CD4-positive, alpha-beta T cell treated with Interleukin-12 subunit alpha and Interleukin-12 subunit beta, for 1 hour (primary cell): ENCODE measurements at regions not wholly inside any gene's neighbourhood (a gene's known extent, or its start where the extent isn't known, plus 50 kb on each side); places are given as distances from the start of the nearest gene placed in this dataset.
"Not testable (repeated sequence)": the region's sequence is repeated elsewhere in the genome, so short reads cannot be mapped to it uniquely, and the experiment has no call there.

Experiments used
- DNase-seq: peaks from one replicate; pipeline ENCODE4 v3.0.0-alpha.2; 2020

DNA sequence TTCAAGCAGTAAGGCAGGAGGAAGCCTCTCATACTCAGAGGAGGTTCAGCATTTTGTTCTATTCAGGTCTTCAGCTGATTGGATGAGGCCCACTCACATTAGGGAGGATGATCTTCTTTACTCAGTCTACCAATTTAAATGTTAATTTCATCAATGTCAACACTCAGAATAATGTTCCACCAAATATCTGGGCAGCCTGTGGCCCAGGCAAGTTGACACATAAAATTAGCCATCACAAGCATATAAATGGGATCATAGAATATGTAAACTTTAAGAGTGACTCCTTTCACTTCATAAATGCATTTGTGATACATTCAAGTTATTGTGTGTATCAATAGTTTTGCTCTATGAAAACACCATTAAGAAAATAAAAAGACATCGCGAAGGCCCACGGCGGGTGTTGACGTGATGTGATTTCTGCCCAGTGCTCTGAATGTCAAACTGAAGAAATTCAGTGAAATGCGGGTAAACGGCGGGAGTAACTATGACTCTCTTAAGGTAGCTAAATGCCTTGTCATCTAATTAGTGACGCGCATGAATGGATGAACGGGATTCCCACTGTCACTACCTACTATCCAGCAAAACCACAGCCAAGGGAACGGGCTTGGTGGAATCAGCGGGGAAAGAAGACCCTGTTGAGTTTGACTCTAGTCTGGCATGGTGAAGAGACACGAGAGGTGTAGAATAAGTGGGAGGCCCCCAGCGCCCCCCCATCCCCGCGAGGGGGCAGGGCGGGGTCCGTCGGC is 536.1 kb upstream of the AUTS2 start:
- DNase-seq: no peak

DNA sequence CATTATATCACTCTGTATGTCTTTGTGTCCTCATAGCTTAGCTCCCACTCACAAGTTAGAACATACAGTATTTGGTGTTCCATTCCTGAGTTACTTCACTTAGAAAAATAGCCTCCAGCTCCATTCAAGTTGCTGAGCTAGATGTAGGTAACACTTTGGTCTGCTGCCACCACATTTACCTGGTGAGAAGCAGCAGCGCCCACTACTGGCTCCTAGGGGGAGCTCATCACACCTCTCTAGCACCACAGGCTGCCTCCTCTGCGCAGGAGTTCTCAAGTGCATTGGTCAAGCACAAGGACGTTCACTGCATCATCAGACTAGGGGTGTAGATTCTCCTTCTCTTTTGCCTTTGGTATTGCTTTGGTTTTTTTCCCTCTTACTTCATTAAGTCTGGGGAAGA is 530.9 kb upstream of the AUTS2 start:
- DNase-seq: no peak

DNA sequence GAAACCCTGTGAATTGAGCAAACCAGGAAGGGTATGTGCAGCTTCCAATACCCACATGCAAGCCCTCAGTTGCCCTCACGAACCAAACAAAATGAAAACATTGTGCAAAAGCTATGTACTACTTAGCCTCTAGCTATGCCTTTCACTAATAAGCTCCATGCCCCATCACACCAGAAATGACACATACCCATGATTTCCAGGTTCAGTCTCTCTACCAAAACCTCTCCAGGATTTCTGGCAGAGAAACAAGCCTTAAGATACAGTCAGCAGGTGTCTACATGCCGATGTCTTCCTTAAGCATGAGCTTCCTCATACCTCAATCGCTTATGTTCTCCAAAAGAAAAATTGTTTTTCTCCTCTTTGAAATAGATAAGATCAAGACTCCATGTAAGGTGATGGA is 527.8 kb upstream of the AUTS2 start:
- no peak for DNase-seq

DNA sequence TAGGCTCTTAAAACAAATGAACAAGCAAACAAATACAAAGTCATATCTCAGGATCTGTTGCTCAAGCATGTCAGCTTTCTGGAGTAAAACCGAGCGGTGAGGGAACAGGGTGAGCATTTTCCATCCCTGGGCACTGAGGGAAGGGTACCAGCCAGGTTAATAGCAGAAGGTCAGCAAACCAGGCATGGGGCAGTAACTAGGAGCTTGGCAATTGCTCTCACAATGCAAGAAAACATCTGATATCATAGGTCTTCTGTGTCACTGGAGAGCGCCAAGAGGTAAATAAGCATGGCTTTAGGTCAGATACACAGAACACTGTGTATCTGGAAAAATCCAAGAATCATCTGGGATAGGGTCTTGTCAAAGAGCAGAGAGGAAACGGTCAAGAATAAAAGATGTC is 521.7 kb upstream of the AUTS2 start:
- DNase-seq: no peak

DNA sequence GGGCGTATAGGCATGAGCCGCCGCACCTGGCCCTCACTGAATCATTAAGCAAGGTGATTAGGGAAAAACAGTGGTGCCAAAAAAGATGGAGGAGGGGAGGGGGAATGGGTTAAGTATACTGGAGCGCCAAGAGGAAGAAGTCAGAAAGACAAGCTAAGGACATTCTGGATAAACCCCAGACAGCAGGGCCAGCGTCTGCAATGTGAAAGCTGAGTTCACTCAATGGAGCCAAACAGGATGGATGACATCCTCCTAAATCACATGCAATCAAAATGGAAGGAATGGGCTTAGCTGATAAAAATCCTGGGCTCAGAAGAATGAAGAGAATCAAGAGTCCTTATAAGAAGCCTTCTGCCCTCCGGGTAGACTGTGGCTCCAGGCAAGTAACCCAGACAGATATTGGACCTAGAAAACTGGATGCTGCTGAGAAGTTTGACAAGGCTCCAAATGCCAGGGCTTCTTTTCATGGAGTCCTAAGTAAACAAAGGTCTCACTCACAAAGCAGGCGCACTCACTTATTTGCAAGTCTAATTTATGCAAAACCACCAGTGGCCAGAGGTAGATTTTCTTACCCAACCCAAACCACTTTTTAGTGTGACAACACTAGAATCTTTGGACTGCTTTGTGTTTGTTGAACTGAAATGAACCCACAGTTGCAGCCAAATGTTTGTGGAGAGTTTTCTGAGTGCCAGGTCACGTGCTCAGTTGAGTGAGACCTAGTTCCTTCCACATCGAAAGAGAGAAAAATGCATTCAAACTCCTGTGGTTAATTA is 519.1 kb upstream of the AUTS2 start:
- DNase-seq: no peak

DNA sequence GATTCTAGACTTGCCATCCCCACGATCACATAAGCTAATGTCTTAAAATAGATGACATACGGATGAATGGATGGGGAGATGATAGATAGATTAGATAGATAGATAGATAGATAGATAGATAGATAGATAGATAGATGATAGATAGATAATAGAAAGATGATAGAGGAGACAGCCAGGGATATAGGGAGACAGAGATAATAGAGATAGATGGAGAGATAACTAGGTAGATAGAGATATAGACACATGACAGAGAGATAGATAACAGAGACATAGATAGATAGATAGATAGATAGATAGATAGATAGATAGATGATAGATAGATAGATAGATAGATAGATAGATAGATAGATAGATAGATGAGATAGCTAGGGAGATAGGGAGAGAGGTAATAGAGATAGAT is 511.0 kb upstream of the AUTS2 start:
- DNase-seq: not testable (repeated sequence)

DNA sequence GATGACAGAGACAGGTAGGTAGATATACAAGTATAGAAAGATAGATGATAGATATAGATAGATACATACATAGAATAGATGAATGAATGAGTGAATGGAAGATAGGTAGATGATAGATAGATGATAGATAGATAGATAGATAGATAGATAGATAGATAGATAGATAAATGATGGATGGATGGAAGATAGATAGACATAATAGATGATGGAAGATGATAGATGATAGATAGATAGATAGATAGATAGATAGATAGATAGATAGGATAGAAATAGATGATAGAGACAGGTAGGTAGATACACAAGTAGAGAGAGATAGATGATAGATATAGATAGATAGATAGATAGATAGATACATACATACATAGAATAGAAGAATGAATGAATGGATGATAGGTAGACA is 510.1 kb upstream of the AUTS2 start:
- DNase-seq: no peak

DNA sequence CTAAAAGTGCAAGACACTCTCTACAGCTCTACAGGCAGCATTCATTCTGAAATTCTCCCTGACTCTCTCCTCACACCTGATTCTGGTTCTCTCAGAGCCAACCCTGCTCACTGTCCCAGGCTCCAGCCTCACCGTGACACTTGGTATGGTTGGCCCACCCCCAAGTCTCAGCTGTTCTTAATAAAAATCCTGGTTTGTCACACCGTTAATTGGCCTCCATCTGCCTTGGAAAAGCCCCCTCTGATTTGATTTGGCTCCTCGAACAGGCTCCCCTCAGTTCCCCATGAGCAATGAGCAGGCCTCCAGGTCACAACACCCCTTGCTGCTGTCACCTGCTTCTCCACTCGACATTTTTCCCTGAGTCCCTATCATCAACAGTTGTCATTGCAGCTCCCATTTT is 507.3 kb upstream of the AUTS2 start:
- DNase-seq: no peak

DNA sequence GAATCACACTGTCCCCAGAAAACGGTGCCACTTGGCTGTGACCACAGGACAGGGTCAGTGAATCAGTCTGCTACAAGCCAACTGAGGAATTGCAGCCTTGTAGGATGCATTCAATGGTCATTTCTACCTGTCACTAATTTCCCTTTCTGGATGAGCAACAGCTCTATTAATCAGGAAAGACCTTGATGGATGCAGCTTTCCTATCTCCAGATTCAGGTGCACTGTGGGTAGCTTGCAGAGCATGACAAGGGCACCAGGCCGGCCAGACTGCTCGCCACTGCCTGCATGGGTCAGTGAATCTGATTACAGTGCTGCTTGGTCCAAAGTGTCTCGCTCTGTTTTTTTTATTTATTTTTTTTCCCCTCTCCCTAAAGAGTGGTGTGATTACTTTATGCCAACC is 506.8 kb upstream of the AUTS2 start:
- no peak for DNase-seq

DNA sequence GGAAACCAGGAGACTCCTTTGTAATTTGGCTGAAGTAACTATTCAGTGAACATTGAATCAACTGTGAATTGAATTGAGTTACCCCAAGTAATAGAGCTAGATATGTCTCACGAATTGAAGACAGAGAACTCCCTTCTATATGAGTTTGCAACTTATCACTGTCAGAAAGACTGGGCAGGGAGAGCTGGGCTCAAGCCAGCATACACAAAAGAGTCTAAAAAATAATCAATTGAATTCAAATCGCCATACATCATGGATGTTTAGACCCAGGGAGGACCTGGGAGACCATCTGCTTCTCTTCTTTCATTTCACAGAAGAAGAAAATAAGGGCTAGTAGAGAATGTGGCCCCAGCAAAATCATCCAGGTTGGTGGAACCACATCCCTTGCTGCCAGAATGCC is 503.1 kb upstream of the AUTS2 start:
- DNase-seq: no peak

DNA sequence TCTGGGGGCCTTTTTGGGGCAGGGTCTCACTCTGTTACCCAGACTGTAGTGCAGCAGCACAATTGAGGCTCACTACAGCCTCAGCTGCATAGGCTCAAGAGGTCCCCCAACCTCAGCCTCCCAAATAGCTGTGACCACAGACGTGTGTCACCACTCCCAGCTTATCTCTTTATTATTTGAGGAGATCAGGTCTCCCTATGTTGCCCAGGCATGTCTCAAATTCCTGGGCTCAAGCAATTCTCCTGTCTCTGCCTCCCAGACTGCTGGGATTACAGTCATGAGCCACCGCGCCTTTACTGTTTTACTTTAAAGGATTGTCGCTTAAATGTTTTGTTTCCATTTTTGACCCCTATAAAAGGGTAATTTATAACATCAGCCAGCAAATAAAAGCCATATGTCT is 502.6 kb upstream of the AUTS2 start:
- DNase-seq: no peak

DNA sequence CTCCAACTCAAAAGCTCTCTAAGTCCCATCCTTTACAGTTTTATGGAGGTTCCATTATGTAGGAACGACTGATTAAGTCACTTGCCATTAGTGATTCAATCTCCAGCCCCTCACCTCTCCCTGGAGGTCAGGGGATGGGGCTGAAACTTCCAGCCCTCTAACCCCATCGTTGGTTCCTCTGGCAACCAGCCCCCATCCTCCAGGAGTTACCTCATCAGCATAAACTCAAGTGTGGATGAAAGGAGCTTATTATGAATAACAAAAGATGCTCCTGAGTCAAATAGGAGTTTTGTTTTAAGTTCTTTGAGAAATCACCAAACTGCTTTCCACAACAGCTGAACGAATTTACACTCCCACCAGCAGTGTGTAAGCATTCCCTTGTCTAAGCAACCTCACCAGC is 494.3 kb upstream of the AUTS2 start:
- DNase-seq: no peak

DNA sequence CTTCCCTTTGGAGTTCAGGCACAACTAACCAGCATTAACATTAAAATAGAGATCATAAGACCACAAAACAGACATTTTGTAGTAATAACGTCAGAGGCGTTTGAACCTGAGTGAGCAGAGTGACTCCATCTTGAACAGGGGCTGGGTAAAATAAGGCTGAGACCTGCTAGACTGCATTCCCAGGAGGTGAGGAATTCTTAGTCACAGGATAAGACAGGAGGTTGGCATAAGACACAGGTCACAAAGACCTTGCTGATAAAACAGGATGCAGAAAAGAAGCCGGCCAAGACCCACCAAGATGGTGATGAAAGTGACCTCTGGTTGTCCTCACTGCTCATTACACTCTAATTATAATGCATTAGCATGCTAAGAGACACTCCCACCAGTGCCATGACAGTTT is 493.2 kb upstream of the AUTS2 start:
- DNase-seq: no peak

DNA sequence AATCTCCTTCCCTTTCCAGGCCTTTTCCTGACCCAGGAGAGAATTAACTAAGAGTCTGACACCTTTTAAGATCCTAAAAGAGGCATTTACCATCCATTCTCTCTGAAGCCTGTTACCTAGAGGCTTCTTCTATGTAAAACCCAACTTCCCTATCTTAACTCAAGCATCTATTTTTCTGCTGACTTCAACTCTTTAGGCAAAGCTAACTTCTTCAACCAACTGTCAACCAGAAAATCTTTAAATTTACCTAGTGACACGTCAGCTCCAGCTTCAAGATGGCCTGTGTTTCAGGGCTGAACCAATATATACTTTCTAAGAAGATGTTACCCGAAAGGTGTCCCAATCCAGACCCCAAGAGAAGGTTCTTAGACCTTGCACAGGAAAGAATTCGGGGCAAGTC is 492.3 kb upstream of the AUTS2 start:
- no peak for DNase-seq

DNA sequence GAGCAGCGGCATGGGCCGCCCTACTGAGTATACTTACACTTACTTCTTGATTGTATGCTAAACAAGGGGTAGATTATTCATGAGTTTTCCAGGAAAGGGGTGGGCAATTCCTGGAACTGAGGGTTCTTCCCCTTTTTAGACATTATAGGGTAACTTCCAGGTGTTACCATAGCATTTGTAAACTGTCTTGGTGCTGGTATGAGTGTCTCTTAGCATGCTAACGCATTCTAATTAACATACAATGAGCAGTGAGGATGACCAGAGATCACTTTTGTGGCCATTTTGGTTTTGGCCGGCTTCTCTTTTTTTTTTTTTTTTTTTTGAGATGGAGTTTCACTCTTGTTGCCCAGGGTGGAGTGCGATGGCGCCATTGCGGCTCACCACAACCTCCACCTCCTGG is 491.8 kb upstream of the AUTS2 start:
- DNase-seq: not testable (repeated sequence)

DNA sequence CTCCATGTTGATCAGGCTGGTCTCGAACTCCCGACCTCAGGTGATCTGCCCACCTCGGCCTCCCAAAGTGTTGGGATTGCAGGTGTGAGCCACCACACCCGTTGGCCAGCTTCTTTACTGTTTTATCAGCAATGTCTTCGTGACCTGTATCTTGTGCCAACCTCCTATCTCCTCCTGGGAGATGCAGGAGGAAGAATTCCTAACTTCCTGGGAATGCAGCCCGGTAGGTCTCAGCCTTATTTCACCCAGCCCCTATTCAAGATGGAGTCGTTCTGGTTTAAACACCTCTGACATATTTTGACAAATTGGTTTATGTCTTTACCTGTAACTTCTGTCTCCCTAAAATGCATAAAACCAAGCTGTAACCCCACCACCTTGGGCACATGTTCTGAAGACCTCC is 491.3 kb upstream of the AUTS2 start:
- not testable (repeated sequence) for DNase-seq

DNA sequence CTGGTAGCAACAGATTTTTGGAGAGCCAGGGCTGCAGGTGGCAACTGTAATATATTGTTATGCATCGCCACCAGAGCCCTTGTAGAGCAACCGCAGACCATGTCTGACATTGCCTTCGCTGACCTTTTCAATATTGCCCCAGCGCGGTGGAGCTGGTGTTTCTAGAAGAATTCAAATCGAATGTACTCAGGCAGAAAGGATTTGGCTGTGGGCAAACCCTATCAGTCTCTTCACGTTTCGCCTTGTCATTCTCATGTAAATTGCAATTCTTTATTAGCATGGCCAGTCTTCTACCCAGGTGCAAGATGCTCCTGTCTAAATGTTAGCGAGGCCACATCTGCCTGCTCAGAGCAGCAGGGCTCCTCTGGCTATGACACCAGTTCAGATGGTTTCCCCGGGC is 490.2 kb upstream of the AUTS2 start:
- no peak for DNase-seq

DNA sequence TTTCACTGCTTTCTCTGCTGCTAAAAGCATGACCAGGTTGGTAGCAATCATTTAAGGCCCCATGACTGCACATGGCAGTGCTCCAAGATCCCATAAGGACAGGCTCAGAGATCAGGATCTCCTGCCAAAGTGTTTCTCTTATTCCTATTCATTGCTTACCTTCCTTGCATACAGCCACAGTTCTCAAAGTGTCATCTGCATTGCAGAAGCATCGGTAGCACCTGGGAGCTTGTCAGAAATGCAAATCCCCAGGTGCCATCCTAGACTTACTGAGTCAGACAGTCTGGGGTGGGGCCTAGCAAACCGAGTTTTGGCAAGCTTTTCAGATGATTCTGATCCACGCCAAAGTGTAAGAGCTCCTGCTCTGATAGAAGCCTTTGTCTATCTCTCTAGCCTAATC is 489.0 kb upstream of the AUTS2 start:
- DNase-seq: no peak

DNA sequence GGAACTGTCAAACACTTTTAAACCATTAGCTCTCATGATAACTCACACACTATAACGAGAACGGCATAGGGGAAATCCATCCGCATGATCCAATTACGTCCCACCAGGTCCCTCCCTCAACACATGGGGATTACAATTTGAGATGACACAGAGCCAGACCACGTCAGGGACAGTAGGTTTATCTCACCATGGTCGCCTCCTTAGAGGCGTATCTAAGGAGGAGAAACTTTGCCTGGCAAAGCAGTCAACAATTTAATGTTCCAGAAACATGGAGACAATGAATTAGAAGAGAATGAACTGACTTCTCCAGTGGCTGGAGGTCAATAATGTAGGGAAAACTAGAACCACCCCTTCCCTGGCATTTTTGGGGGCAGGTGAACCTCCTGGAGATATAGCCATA is 488.4 kb upstream of the AUTS2 start:
- no peak for DNase-seq

DNA sequence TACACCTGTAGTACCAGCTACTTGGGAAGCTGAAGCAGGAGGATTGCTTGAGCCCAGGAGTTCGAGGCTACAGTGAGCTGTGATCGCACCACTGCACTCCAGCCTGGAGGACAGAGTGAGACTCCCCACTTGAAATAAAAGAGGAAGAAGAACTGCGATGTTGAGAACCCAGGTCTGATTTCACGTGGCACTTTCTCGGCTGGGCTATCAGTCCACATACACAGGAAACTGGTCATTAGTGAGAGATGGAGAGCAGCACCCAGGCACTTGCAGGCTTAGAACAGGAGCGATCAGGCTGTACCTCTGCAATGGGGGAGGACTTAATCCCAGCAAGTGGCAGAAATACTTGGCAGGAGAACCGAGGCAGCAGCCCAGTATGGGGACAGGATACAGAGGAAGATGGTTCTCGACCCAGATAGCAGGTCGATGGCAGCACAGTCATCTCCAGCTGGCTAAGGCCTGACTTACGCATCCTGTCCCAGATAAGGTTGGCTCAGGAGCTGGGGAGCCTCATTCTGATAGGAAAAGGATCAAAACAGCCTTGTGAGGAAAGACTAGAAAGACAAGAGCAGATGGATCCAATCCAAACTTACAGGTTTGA is 487.7 kb upstream of the AUTS2 start:
- DNase-seq: no peak

DNA sequence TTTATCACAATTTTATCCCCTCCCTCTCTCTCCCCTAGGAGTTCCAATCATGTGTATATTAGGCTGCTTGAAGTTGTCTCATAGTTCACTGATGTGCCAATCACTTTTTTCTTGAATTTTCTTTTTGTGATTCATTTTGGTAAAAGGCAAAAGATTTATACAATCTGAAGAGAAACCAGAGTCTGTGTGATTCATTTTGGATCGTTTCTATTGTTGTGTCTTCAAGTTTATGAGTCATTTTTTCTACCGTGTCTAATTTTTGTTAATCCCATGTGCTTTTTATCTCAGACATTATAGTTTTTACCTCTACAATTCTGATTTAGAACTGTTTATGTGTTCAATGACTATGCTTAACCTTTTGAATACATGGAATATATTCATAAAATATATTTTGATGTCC is 483.9 kb upstream of the AUTS2 start:
- no peak for DNase-seq

DNA sequence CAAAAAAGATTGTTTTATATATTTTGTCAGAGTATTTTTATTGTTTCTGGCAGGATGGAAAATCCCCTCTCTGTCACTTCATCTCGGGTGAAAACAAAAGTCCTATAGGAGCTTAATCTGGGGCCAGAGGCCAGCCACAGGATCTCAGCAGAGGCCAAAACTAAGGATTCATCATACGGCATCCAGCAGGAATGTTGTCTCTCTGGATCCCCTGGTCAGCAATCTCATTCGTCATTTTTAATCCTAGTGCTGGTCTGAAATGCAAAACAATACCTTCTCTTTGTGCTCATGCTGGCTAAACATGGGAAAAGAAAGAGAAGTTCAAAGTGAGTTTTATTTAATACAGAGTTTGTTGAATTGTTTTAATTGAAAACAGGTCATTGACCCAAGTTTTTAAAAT is 482.5 kb upstream of the AUTS2 start:
- DNase-seq: no peak

DNA sequence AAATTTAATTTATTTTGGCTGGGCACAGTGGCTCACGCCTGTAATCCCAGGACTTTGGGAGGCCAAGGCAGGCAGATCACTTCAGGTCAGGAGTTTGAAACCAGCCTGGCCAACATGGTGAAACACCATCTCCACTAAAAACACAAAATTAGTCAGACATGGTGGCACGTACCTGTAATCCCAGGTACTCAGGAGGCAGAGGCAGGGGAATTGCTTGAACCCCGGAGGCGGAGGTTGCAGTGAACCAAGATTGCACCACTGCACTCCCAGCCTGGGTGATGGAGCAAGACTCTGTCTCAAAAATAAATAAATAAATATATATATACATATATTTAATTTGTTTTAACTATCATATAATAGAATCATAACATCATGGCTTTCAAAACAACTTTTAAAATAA is 482.1 kb upstream of the AUTS2 start:
- not testable (repeated sequence) for DNase-seq

DNA sequence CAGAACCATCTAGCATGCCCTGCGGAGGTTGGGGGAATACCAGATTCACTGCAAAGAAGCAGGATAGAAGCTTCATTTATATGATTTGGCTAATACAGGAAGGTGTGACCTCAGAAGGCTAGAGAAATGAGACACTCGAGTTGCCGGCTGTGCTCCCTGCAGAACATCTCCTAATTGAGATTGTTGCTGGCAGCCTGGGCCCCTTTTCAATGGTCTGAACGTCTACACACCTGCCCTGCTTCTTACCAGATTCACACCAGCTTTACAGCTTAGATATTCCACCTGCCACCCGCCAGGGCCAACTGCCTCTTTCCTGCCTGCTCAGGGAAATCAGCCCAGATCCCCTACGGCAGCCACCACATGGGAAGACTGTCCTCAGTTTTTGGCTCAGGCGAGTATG is 475.3 kb upstream of the AUTS2 start:
- DNase-seq: no peak
